ENCODE measurements at regions not wholly inside any gene's neighbourhood (a gene's known extent, or its start where the extent isn't known, plus 50 kb on each side); places are given as distances from the start of the nearest gene placed in this dataset.

DNA sequence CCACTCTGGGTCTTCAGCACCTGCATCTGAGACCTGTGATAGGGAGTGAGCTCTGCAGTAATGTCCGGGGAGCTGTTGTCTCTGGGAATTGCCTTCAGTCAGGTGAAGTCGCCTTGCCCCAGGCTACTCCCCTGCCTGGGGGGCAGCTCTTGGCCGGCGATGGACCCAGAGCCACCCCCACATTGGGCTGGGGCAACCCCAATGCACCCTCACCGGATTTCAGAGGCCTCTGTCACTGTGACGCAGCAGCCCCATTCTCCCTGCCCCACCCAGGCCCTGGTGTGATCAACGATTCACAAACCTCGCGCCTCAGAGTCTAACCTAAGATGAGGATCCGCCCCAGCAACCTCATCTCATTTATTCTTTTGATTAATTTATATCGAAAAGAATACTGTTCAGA, 303.6 kb downstream of the NDUFA10 start:
- TF ChIP-seq EZH2 (IDR thresholded peaks at IDR 0.05; ENCODE audit: low read length) = no peak
- TF ChIP-seq, protein P1, sequence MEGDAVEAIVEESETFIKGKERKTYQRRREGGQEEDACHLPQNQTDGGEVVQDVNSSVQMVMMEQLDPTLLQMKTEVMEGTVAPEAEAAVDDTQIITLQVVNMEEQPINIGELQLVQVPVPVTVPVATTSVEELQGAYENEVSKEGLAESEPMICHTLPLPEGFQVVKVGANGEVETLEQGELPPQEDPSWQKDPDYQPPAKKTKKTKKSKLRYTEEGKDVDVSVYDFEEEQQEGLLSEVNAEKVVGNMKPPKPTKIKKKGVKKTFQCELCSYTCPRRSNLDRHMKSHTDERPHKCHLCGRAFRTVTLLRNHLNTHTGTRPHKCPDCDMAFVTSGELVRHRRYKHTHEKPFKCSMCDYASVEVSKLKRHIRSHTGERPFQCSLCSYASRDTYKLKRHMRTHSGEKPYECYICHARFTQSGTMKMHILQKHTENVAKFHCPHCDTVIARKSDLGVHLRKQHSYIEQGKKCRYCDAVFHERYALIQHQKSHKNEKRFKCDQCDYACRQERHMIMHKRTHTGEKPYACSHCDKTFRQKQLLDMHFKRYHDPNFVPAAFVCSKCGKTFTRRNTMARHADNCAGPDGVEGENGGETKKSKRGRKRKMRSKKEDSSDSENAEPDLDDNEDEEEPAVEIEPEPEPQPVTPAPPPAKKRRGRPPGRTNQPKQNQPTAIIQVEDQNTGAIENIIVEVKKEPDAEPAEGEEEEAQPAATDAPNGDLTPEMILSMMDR (optimal IDR thresholded peaks at IDR 0.05 in 1 of 3, IDR thresholded peaks at IDR 0.05 in 1 of 3, conservative IDR thresholded peaks at IDR 0.05 in 1 of 3; ENCODE audit: extremely low read depth in 1 of 3, insufficient read depth in 2 of 3, low read length in 3 of 3) = no peak

Measured in keratinocyte (primary cell).